ENCODE measurements at regions not wholly inside any gene's neighbourhood (a gene's known extent, or its start where the extent isn't known, plus 50 kb on each side); places are given as distances from the start of the nearest gene placed in this dataset.

- TF ChIP-seq CTCF (conservative IDR thresholded peaks at IDR 0.05; ENCODE audit: low read length): no peak
- TF ChIP-seq EZH2phosphoT487 (IDR thresholded peaks at IDR 0.05; ENCODE audit: borderline replicate concordance, low read depth, low read length): no peak
Observed at GRCh38 chr16:86899151-86899550, 320.8 kb downstream of the FOXL1 start.

Data from OCI-LY7 (cell line).